ENCODE measurements at regions not wholly inside any gene's neighbourhood (a gene's known extent, or its start where the extent isn't known, plus 50 kb on each side); places are given as distances from the start of the nearest gene placed in this dataset.

DNA sequence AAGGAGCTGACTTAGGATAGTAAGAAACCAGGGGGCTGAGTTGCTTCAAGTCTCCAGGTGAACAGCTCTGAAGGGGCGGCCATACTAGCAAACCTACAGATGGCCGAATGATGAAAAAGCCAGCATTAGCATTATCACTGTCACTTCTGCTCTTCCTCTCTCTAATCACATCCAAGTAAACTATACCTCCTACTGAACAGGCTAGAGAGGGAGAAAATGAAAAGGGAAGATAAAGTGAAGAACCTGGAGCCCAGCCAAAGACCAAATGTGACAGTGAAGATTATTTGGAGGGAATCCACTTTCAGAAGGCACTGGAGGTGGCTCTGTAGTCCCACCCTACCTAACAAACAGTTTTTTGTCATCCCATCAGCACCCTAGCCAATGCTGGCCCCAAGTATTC lies 50.4 kb upstream of the PRPS1 start:
- TF ChIP-seq, protein P1, sequence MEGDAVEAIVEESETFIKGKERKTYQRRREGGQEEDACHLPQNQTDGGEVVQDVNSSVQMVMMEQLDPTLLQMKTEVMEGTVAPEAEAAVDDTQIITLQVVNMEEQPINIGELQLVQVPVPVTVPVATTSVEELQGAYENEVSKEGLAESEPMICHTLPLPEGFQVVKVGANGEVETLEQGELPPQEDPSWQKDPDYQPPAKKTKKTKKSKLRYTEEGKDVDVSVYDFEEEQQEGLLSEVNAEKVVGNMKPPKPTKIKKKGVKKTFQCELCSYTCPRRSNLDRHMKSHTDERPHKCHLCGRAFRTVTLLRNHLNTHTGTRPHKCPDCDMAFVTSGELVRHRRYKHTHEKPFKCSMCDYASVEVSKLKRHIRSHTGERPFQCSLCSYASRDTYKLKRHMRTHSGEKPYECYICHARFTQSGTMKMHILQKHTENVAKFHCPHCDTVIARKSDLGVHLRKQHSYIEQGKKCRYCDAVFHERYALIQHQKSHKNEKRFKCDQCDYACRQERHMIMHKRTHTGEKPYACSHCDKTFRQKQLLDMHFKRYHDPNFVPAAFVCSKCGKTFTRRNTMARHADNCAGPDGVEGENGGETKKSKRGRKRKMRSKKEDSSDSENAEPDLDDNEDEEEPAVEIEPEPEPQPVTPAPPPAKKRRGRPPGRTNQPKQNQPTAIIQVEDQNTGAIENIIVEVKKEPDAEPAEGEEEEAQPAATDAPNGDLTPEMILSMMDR (IDR thresholded peaks at IDR 0.05; ENCODE audit: control extremely low read depth in 1 of 3, insufficient read depth in 1 of 3, low read depth in 1 of 3, low read length in 3 of 3): no peak
- TF ChIP-seq SIX5 (IDR thresholded peaks at IDR 0.05; ENCODE audit: low read depth, low read length): no peak
- TF ChIP-seq, protein P2, sequence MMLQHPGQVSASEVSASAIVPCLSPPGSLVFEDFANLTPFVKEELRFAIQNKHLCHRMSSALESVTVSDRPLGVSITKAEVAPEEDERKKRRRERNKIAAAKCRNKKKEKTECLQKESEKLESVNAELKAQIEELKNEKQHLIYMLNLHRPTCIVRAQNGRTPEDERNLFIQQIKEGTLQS (IDR thresholded peaks at IDR 0.05; ENCODE audit: insufficient read depth, low read depth, low read length): no peak
- TF ChIP-seq EZH2 (IDR thresholded peaks at IDR 0.05; ENCODE audit: low read depth, low read length, severe bottlenecking): no peak
- no peak for TF ChIP-seq POU5F1 (IDR thresholded peaks at IDR 0.05; ENCODE audit: low read depth, low read length)
- TF ChIP-seq RAD21 (IDR thresholded peaks at IDR 0.05 in 1 of 2, conservative IDR thresholded peaks at IDR 0.05 in 1 of 2; ENCODE audit: low read depth in 2 of 2, low read length in 2 of 2): no peak
- TF ChIP-seq RFX5 (IDR thresholded peaks at IDR 0.05; ENCODE audit: borderline replicate concordance, low read depth, low read length): no peak
- no peak for TF ChIP-seq MAFK (IDR thresholded peaks at IDR 0.05; ENCODE audit: low read depth, low read length)
- TF ChIP-seq RNF2 (IDR thresholded peaks at IDR 0.05; ENCODE audit: borderline replicate concordance, low read depth, low read length, missing control alignments, poor library complexity, severe bottlenecking): no peak
- no peak for TF ChIP-seq POLR2AphosphoS5 (IDR thresholded peaks at IDR 0.05; ENCODE audit: low read depth, low read length)
- no peak for TF ChIP-seq POLR2A (IDR thresholded peaks at IDR 0.05; ENCODE audit: control extremely low read depth in 1 of 2, low read depth in 2 of 2, low read length in 2 of 2)

Measured in H1 (cell line).